ENCODE measurements at regions not wholly inside any gene's neighbourhood (a gene's known extent, or its start where the extent isn't known, plus 50 kb on each side); places are given as distances from the start of the nearest gene placed in this dataset.

GRCh38 chr21:31599563-31599962, 59.9 kb upstream of the SOD1 start:
- TF ChIP-seq CTCF (IDR thresholded peaks at IDR 0.05) (no peak), EZH2phosphoT487 (IDR thresholded peaks at IDR 0.05) (no peak), EZH2 (IDR thresholded peaks at IDR 0.05) (no peak)
